HepG2 (cell line): ENCODE measurements at regions not wholly inside any gene's neighbourhood (a gene's known extent, or its start where the extent isn't known, plus 50 kb on each side); places are given as distances from the start of the nearest gene placed in this dataset.

ENCODE experiments used
- ATAC-seq: fragments of 200-7000 bp; cut with Tn5 transposase; 3 replicates; pipeline ENCODE4 v1.9.1; 2020; ENCODE audit warnings: mild to moderate bottlenecking, moderate library complexity
- BruUV-seq: library from RNA; stranded (reverse); fragments of 400-500 nt; replicated peaks from 2 replicates; lab custom pipeline; 2021; lab: Mats Ljungman, UMichigan
- CTCF ChIA-PET: fragments of 300-600 bp; formaldehyde crosslinking; extraction: SDS; loops from one replicate; lab custom pipeline; 2021; ENCODE audit warnings: low total read pairs, inconsistent platforms, low intra/inter-chr PET ratio; lab: Yijun Ruan, JAX
- POLR2A ChIA-PET: fragments of 350-600 bp; sonication (Branson Sonifier 250); formaldehyde crosslinking; loops from one replicate; lab custom pipeline; 2020; ENCODE audit warnings: antibody characterized with exemption, inconsistent platforms; lab: Yijun Ruan, JAX
- DNase-seq: peaks from one replicate; pipeline ENCODE4 v3.0.0-alpha.2; 2015; ENCODE audit warnings: low spot score
- FAIRE-seq: peaks from 3 replicates; lab custom pipeline; 2011; peaks lifted over from hg19 to GRCh38; lab: Jason Lieb, UNC
- H2AFZ ChIP-seq: one replicate; pipeline ENCODE4 v1.6.1; 2011; ENCODE audit warnings: low read length, inconsistent platforms
- H3K27ac ChIP-seq: fragments of 300-600 bp; 3 replicates; pipeline ENCODE4 v1.8.0; 2011; ENCODE audit warnings: mixed run types, mild to moderate bottlenecking, mixed read lengths, low read length, inconsistent platforms; ENCODE audit not compliant: insufficient read depth; ENCODE audit errors: extremely low read length
- H3K27me3 ChIP-seq, 2 experiments: fragments of 200-600 bp in 1 of 2; 2 replicates in 1 of 2; 3 replicates in 1 of 2; pipeline versions ENCODE4 v1.6.0 to v1.8.0; 2011; ENCODE audit warnings: low read length in 2 of 2, mild to moderate bottlenecking in 2 of 2, moderate library complexity in 2 of 2, inconsistent platforms in 1 of 2; ENCODE audit not compliant: insufficient read depth in 2 of 2, control insufficient read depth in 1 of 2
- H3K36me3 ChIP-seq, 2 experiments: fragments of 200-600 bp in 1 of 2; replicated peaks in 1 of 2; 2 replicates in 1 of 2; 3 replicates in 1 of 2; pipeline versions ENCODE4 v1.5.1 to v1.8.0; 2011; ENCODE audit warnings: low read length in 2 of 2, inconsistent platforms in 1 of 2; ENCODE audit not compliant: insufficient read depth in 2 of 2, control insufficient read depth in 1 of 2
- H3K4me1 ChIP-seq: 2 replicates; pipeline ENCODE4 v1.5.1; 2012; ENCODE audit warnings: low read length, inconsistent platforms; ENCODE audit not compliant: insufficient read depth
- H3K4me2 ChIP-seq: 2 replicates; pipeline ENCODE4 v1.6.0; 2011; ENCODE audit warnings: low read depth, low read length, inconsistent platforms
- H3K4me3 ChIP-seq, 3 experiments: fragments of 200-600 bp in 1 of 3; sonication (generic), shearing (Covaris generic) in 1 of 3; replicated peaks in 1 of 3; 2 replicates each; pipeline ENCODE4 v1.5.1; 2011 to 2016; ENCODE audit warnings: low read length in 3 of 3, inconsistent platforms in 2 of 3, low read depth in 2 of 3, mild to moderate bottlenecking in 2 of 3, control low read depth in 1 of 3, mixed read lengths in 1 of 3; ENCODE audit not compliant: insufficient read depth in 1 of 3
- H3K79me2 ChIP-seq: one replicate; pipeline ENCODE4 v1.6.1; 2011; ENCODE audit warnings: low read length, inconsistent platforms; ENCODE audit not compliant: insufficient read depth
- H3K9ac ChIP-seq: 2 replicates; pipeline ENCODE4 v1.6.0; 2011; ENCODE audit warnings: mild to moderate bottlenecking, low read depth, low read length, inconsistent platforms; ENCODE audit not compliant: insufficient read depth
- H3K9me3 ChIP-seq: 2 replicates; pipeline ENCODE4 v1.5.1; 2012; ENCODE audit warnings: mild to moderate bottlenecking, low read length
- H4K20me1 ChIP-seq: 2 replicates; pipeline ENCODE4 v1.6.0; 2011; ENCODE audit warnings: inconsistent platforms, mild to moderate bottlenecking, low read length, moderate library complexity; ENCODE audit not compliant: insufficient read depth
- AHR ChIP-seq: IDR thresholded peaks from 2 replicates; pipeline ENCODE4 v1.6.1; 2018; ENCODE audit warnings: missing genetic modification reagents, missing compliant biosample characterization
- CBX5 ChIP-seq: sonication (generic); formaldehyde crosslinking; IDR thresholded peaks from 2 replicates; pipeline ENCODE4 v1.4.0; 2020; ENCODE audit warnings: missing genetic modification reagents, borderline replicate concordance
- DRAP1 ChIP-seq: IDR thresholded peaks from 2 replicates; pipeline ENCODE4 v1.6.1; 2016; ENCODE audit warnings: missing genetic modification reagents, missing compliant biosample characterization
- LBX2 ChIP-seq: sonication (generic); formaldehyde crosslinking; IDR thresholded peaks from 2 replicates; pipeline ENCODE4 v1.5.0; 2020; ENCODE audit warnings: missing genetic modification reagents, mild to moderate bottlenecking, borderline replicate concordance
- MAFK ChIP-seq, 2 experiments: IDR thresholded peaks in 1 of 2; conservative IDR thresholded peaks in 1 of 2; 2 replicates each; pipeline ENCODE4 v1.6.1; 2011; ENCODE audit warnings: improper control_type of control experiment in 2 of 2, low read length in 2 of 2
- NAIF1 ChIP-seq: sonication (generic); formaldehyde crosslinking; IDR thresholded peaks from 2 replicates; pipeline ENCODE4 v1.5.0; 2020; ENCODE audit warnings: mild to moderate bottlenecking, missing genetic modification reagents, borderline replicate concordance
- THRA ChIP-seq: sonication (generic); formaldehyde crosslinking; IDR thresholded peaks from 2 replicates; pipeline ENCODE4 v1.4.0; 2020; ENCODE audit warnings: missing genetic modification reagents, borderline replicate concordance
- ZBTB33 ChIP-seq: sonication (generic); formaldehyde crosslinking; IDR thresholded peaks from 2 replicates; pipeline ENCODE4 v1.4.0; 2020; ENCODE audit warnings: missing genetic modification reagents
- ZNF275 ChIP-seq: sonication (generic); formaldehyde crosslinking; IDR thresholded peaks from 2 replicates; pipeline ENCODE4 v1.8.0; 2022; ENCODE audit warnings: missing genetic modification reagents, mild to moderate bottlenecking, inconsistent platforms, borderline replicate concordance
- ZNF432 ChIP-seq: sonication (generic); formaldehyde crosslinking; IDR thresholded peaks from 2 replicates; pipeline ENCODE4 v1.5.0; 2020; ENCODE audit warnings: missing genetic modification reagents, mild to moderate bottlenecking, borderline replicate concordance
- ZNF530 ChIP-seq: sonication (generic); formaldehyde crosslinking; IDR thresholded peaks from 2 replicates; pipeline ENCODE4 v1.5.0; 2020; ENCODE audit warnings: low read depth, mild to moderate bottlenecking, missing genetic modification reagents
- ZNF75D ChIP-seq: sonication (generic); formaldehyde crosslinking; IDR thresholded peaks from 2 replicates; pipeline ENCODE4 v1.8.1; 2023; ENCODE audit warnings: missing genetic modification reagents, mild to moderate bottlenecking, borderline replicate concordance
- WGBS: methylation state at CpG from one replicate; pipeline ENCODE4 v1.1.6; 2017; ENCODE audit warnings: low lambda C conversion rate; 5-methylcytosine and 5-hydroxymethylcytosine counted together
- in situ Hi-C: cut with HindIII; loops from 2 replicates; pipeline ENCODE4 v1.10.0; 2017; ENCODE audit warnings: low pct_unique_long_range_greater_than_20kb; ENCODE audit not compliant: extremely low pct_ligation_motif_present
- intact Hi-C: fragments of 100-400 bp; cut with micrococcal nuclease; formaldehyde crosslinking; loops from one replicate; pipeline ENCODE4 v1.10.0; 2022; ENCODE audit not compliant: unreplicated experiment

- H3K4me3 ChIP-seq: no peak overlapping the region
- H3K4me1 ChIP-seq: no peaks in the 10 kb centered on the region
- H4K20me1 ChIP-seq: no peaks in the 10 kb centered on the region
- TF ChIP-seq NAIF1 (CRISPR knock-in tag): no peak
- TF ChIP-seq LBX2 (CRISPR knock-in tag): no peak
- no peak for TF ChIP-seq DRAP1
- TF ChIP-seq AHR (CRISPR knock-in tag): no peak
- no peak for TF ChIP-seq ZBTB33 (CRISPR knock-in tag)
- TF ChIP-seq THRA: no peak
- TF ChIP-seq ZNF275 (CRISPR knock-in tag): no peak
- TF ChIP-seq ZNF75D (CRISPR knock-in tag): no peak
- no peak for TF ChIP-seq ZNF530 (CRISPR knock-in tag)
- TF ChIP-seq MAFK (conservative IDR thresholded peaks at IDR 0.05 in 1 of 2, IDR thresholded peaks at IDR 0.05 in 1 of 2; ENCODE audit: low read length in 2 of 2): no peak
- TF ChIP-seq ZNF432 (CRISPR knock-in tag): no peak
- no peak for TF ChIP-seq CBX5
- no peak overlapping the region for H2AFZ ChIP-seq
- no peaks in the 10 kb centered on the region for H3K36me3 ChIP-seq
- H3K79me2 ChIP-seq: no peaks in the 10 kb centered on the region
- no peak overlapping the region for H3K4me2 ChIP-seq
- FAIRE-seq: no peak
- no peak for DNase-seq
- no peak overlapping the region for H3K27ac ChIP-seq
- no peak overlapping the region for H3K9ac ChIP-seq
- BruUV-seq: no TSS peak
- intact Hi-C loops (no loop called here), in situ Hi-C loops (no loop called here)
- CTCF ChIA-PET: no interaction called here
- no peaks in the 10 kb centered on the region for H3K9me3 ChIP-seq
- H3K27me3 ChIP-seq: no peaks in the 10 kb centered on the region
- ATAC-seq: no peak
- POLR2A ChIA-PET: no interaction called here
- WGBS: 1% methylated on average over 7 of the region's 7 CpGs
Measured at GRCh38 chr10:23869548-23869947, 339.4 kb upstream of the KIAA1217 start.
